ENCODE measurements at regions not wholly inside any gene's neighbourhood (a gene's known extent, or its start where the extent isn't known, plus 50 kb on each side); places are given as distances from the start of the nearest gene placed in this dataset.

DNA sequence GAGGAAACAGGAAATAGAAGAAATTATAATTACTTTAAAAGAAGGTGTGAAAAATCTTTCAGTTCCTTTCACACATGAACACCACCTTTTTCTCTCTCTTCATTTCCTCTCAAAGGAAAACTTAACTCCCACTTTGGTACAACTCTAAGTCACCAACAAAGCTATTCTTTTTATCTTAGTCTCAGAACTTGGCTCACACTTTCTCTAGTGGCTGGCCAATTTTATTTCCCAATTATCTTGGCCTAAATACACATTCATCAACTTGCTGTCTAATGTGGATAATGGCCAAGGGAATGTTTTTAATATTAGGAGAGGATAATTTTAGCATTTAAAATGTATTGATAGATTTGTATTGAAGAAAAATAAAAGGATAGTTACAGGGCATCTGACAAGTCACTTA is 64.5 kb upstream of the NAV3 start:
- TF ChIP-seq, protein P1, sequence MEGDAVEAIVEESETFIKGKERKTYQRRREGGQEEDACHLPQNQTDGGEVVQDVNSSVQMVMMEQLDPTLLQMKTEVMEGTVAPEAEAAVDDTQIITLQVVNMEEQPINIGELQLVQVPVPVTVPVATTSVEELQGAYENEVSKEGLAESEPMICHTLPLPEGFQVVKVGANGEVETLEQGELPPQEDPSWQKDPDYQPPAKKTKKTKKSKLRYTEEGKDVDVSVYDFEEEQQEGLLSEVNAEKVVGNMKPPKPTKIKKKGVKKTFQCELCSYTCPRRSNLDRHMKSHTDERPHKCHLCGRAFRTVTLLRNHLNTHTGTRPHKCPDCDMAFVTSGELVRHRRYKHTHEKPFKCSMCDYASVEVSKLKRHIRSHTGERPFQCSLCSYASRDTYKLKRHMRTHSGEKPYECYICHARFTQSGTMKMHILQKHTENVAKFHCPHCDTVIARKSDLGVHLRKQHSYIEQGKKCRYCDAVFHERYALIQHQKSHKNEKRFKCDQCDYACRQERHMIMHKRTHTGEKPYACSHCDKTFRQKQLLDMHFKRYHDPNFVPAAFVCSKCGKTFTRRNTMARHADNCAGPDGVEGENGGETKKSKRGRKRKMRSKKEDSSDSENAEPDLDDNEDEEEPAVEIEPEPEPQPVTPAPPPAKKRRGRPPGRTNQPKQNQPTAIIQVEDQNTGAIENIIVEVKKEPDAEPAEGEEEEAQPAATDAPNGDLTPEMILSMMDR (IDR thresholded peaks at IDR 0.05; ENCODE audit: low read depth, low read length) = no peak
- no peak for TF ChIP-seq POLR2A (IDR thresholded peaks at IDR 0.05; ENCODE audit: extremely low read depth, insufficient read length)
- TF ChIP-seq, protein P2, sequence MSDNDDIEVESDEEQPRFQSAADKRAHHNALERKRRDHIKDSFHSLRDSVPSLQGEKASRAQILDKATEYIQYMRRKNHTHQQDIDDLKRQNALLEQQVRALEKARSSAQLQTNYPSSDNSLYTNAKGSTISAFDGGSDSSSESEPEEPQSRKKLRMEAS (IDR thresholded peaks at IDR 0.05; ENCODE audit: low read depth, low read length) = no peak
